ENCODE measurements at regions not wholly inside any gene's neighbourhood (a gene's known extent, or its start where the extent isn't known, plus 50 kb on each side); places are given as distances from the start of the nearest gene placed in this dataset.
"Not testable (repeated sequence)": the region's sequence is repeated elsewhere in the genome, so short reads cannot be mapped to it uniquely, and the experiment has no call there.

- Mint-ChIP-seq H3K27ac (ENCODE audit: unreplicated experiment) (no peak overlapping the region), H3K9me3 (no peaks in the 10 kb centered on the region), H3K4me3 (no peak overlapping the region), H3K4me1 (peaks cover 4% of the 10 kb centered on the region), H3K36me3 (ENCODE audit: low read depth) (no peaks in the 10 kb centered on the region), H3K27me3 (ENCODE audit: low read depth) (no peaks in the 10 kb centered on the region)
- TF ChIP-seq, protein P1, sequence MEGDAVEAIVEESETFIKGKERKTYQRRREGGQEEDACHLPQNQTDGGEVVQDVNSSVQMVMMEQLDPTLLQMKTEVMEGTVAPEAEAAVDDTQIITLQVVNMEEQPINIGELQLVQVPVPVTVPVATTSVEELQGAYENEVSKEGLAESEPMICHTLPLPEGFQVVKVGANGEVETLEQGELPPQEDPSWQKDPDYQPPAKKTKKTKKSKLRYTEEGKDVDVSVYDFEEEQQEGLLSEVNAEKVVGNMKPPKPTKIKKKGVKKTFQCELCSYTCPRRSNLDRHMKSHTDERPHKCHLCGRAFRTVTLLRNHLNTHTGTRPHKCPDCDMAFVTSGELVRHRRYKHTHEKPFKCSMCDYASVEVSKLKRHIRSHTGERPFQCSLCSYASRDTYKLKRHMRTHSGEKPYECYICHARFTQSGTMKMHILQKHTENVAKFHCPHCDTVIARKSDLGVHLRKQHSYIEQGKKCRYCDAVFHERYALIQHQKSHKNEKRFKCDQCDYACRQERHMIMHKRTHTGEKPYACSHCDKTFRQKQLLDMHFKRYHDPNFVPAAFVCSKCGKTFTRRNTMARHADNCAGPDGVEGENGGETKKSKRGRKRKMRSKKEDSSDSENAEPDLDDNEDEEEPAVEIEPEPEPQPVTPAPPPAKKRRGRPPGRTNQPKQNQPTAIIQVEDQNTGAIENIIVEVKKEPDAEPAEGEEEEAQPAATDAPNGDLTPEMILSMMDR (conservative IDR thresholded peaks at IDR 0.05): no peak
- DNase-seq (ENCODE audit: low read depth, low spot score): no peak
Measured at GRCh38 chr4:171521726-171522125, 291.5 kb upstream of the GALNTL6 start.

GRCh38 chr4:171519457-171519856 is 293.7 kb upstream of the GALNTL6 start:
- DNase-seq (ENCODE audit: low read depth, low spot score): no peak
- TF ChIP-seq, protein P1 (conservative IDR thresholded peaks at IDR 0.05): no peak
- Mint-ChIP-seq H3K4me3 (no peak overlapping the region), H3K36me3 (ENCODE audit: low read depth) (no peaks in the 10 kb centered on the region), H3K27ac (ENCODE audit: unreplicated experiment) (no peak overlapping the region), H3K9me3 (no peaks in the 10 kb centered on the region), H3K27me3 (ENCODE audit: low read depth) (no peaks in the 10 kb centered on the region), H3K4me1 (no peaks in the 10 kb centered on the region)

DNA sequence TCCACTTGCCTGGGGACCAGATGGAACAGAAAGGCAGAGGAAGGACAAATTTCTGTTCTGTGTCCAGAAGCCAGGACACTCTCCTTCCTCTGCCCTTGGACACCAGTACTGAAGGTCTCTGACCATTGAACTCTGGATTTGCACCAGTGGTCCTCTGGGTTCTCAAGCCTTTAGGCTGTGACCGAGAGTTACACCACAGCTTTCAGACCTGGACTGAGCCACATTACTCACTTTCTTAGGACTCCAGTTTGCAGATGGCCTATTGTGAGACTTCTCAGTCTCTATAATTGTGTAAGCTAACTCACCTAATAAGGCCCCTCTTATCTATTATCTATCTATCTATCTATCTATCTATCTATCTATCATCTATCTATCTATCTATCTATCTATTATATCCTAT is 295.3 kb upstream of the GALNTL6 start:
- Mint-ChIP-seq H3K9me3 (no peaks in the 10 kb centered on the region), H3K27me3 (ENCODE audit: low read depth) (no peaks in the 10 kb centered on the region), H3K27ac (ENCODE audit: unreplicated experiment) (no peak overlapping the region), H3K4me3 (no peak overlapping the region), H3K36me3 (ENCODE audit: low read depth) (no peaks in the 10 kb centered on the region), H3K4me1 (no peaks in the 10 kb centered on the region)
- TF ChIP-seq, protein P1 (conservative IDR thresholded peaks at IDR 0.05): no peak
- no peak for DNase-seq (ENCODE audit: low read depth, low spot score)

DNA sequence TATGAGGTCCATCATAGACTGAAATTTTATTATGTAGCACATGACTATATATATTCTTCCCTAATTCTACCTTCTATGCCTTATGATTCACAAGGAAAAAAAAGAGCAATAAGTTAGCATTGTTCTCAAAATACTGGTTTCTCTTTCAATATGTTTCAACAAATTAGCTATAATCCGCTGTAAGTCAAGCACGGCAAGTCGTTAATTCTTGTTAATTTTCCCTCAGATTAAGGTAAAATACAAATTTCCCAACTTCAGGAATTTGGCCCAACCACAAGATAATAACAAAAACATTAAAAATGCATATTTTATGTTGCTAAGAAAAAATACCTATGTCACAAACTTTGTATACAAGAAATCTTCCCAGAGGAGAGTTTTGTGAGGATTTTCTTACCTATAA is 296.5 kb upstream of the GALNTL6 start:
- no peaks in the 10 kb centered on the region for H3K4me1 Mint-ChIP-seq
- no peak overlapping the region for H3K27ac Mint-ChIP-seq (ENCODE audit: unreplicated experiment)
- DNase-seq (ENCODE audit: low read depth, low spot score): no peak
- no peaks in the 10 kb centered on the region for H3K27me3 Mint-ChIP-seq (ENCODE audit: low read depth)
- H3K36me3 Mint-ChIP-seq (ENCODE audit: low read depth): peaks cover 4% of the 10 kb centered on the region
- TF ChIP-seq, protein P1 (conservative IDR thresholded peaks at IDR 0.05): no peak
- H3K9me3 Mint-ChIP-seq: peaks cover 4% of the 10 kb centered on the region
- H3K4me3 Mint-ChIP-seq: no peak overlapping the region

- Mint-ChIP-seq H3K9me3 (no peaks in the 10 kb centered on the region), H3K36me3 (ENCODE audit: low read depth) (no peaks in the 10 kb centered on the region), H3K27me3 (ENCODE audit: low read depth) (no peaks in the 10 kb centered on the region), H3K4me1 (no peaks in the 10 kb centered on the region), H3K27ac (ENCODE audit: unreplicated experiment) (no peak overlapping the region), H3K4me3 (no peak overlapping the region)
- TF ChIP-seq, protein P1 (conservative IDR thresholded peaks at IDR 0.05): no peak
- DNase-seq (ENCODE audit: low read depth, low spot score): no peak
Measured at GRCh38 chr4:171484681-171485080, 328.5 kb upstream of the GALNTL6 start.

DNA sequence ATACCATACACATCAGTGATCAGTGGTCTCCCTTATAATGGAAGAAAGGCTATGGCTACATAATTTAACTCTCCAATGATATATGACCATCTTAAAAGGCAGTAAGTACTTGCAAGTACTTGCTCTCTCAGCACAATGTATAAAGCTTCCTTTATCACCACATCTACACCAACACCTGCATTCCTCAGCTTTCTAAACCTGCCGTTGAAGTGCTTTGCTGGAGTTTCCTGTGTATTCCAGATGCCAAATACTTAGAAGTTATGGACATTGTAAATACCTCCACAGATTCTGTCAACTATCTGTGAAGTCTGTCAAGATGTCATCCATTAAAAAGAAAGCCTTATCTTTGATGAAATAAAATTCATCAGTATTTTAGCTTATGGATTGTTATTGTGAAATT is 335.0 kb upstream of the GALNTL6 start:
- DNase-seq (ENCODE audit: low read depth, low spot score): no peak
- no peak overlapping the region for H3K4me3 Mint-ChIP-seq

GRCh38 chr4:171475111-171475510 is 338.1 kb upstream of the GALNTL6 start:
- not testable (repeated sequence) for H3K4me1 Mint-ChIP-seq; DNase-seq (ENCODE audit: low read depth, low spot score); H3K4me3 Mint-ChIP-seq; H3K36me3 Mint-ChIP-seq (ENCODE audit: low read depth); H3K9me3 Mint-ChIP-seq; H3K27me3 Mint-ChIP-seq (ENCODE audit: low read depth); H3K27ac Mint-ChIP-seq (ENCODE audit: unreplicated experiment)

More for the DNA sequence above, 335.0 kb upstream of the GALNTL6 start:
- H3K27me3 Mint-ChIP-seq (ENCODE audit: low read depth): no peaks in the 10 kb centered on the region
- H3K36me3 Mint-ChIP-seq (ENCODE audit: low read depth): no peaks in the 10 kb centered on the region
- no peak overlapping the region for H3K27ac Mint-ChIP-seq (ENCODE audit: unreplicated experiment)
- TF ChIP-seq, protein P1 (conservative IDR thresholded peaks at IDR 0.05): no peak
- no peaks in the 10 kb centered on the region for H3K9me3 Mint-ChIP-seq
- no peaks in the 10 kb centered on the region for H3K4me1 Mint-ChIP-seq
